HUES64 (cell line): ENCODE measurements at regions not wholly inside any gene's neighbourhood (a gene's known extent, or its start where the extent isn't known, plus 50 kb on each side); places are given as distances from the start of the nearest gene placed in this dataset.

ENCODE experiments used
- H3K27ac ChIP-seq: 2 replicates; pipeline ENCODE4 v1.7.0; 2013; ENCODE audit warnings: low read depth, low read length, inconsistent platforms
- H3K27me3 ChIP-seq: 2 replicates; pipeline ENCODE4 v1.6.1; 2013; ENCODE audit warnings: mild to moderate bottlenecking, low read length; ENCODE audit not compliant: insufficient read depth
- H3K36me3 ChIP-seq: 2 replicates; pipeline ENCODE4 v1.6.1; 2013; ENCODE audit warnings: mild to moderate bottlenecking, low read length; ENCODE audit not compliant: insufficient read depth
- H3K4me1 ChIP-seq: 2 replicates; pipeline ENCODE4 v1.6.1; 2013; ENCODE audit warnings: mild to moderate bottlenecking, low read length, moderate library complexity; ENCODE audit not compliant: insufficient read depth
- H3K4me3 ChIP-seq: 2 replicates; pipeline ENCODE4 v1.5.1; 2013; ENCODE audit warnings: mild to moderate bottlenecking, low read length, moderate library complexity
- H3K9ac ChIP-seq: 2 replicates; pipeline ENCODE4 v1.6.1; 2013; ENCODE audit warnings: mild to moderate bottlenecking, low read depth, low read length
- H3K9me3 ChIP-seq: 2 replicates; pipeline ENCODE4 v1.6.1; 2013; ENCODE audit warnings: low read depth, low read length; ENCODE audit not compliant: insufficient read depth
- WGBS: fragments of 150-250, 120-280 bp; methylation state at CpG from one replicate; pipeline ENCODE4 v1.1.7; 2013; ENCODE audit warnings: missing lambda C conversion rate; 5-methylcytosine and 5-hydroxymethylcytosine counted together

DNA sequence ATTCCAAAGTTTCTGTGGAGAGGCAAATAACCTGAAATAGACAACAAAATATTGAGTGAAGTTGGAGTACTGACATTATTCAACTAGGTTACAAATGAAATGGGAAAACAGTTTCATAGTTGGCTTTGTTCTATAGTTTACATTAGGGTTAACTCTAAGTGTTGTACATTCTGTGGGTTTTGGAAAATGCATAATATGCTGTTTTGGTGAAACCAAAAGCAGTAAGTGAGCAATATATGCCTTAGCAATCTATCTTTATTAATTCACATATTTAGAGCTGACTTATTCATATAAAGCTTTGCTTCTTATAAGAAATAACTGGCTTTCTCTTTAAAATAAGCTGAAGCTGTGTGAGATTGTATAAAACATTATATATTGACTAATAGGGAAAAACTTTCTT lies 157.5 kb upstream of the AHI1 start:
- Histone ChIP-seq H3K9ac (no peak overlapping the region), H3K27me3 (no peaks in the 10 kb centered on the region), H3K27ac (no peak overlapping the region), H3K36me3 (no peaks in the 10 kb centered on the region), H3K4me3 (no peak overlapping the region), H3K9me3 (peaks cover 8% of the 10 kb centered on the region; the same call in 1 of the 2 replicates), H3K4me1 (0 out of 2 replicates have a peak, but pooled peaks cover 3% of the 10 kb centered on the region)

DNA sequence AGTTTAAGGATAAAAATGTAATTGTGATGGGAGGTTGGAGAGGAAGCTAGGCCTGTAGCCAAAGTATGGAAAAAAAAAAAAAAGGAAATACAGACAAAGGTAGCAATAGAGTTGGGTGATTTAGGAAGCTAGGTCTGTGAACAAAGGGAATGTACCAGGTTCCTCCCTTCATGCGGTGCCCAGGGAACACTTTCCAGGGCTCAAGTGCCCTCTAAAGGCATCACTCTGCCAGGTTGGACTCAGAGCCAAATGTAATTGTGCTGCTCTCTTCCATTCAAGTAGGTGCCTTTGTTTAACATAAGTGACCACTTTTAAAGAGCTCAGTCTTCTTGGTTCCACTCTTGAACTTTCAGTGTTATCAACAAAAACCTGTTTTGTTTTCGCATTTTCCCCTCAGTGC lies 159.7 kb upstream of the AHI1 start:
- Histone ChIP-seq H3K9ac (no peak overlapping the region), H3K36me3 (no peaks in the 10 kb centered on the region), H3K4me3 (no peak overlapping the region), H3K4me1 (no peaks in the 10 kb centered on the region), H3K27me3 (no peaks in the 10 kb centered on the region), H3K27ac (no peak overlapping the region), H3K9me3 (0 out of 2 replicates have a peak, but pooled peaks cover 4% of the 10 kb centered on the region)
- 100% methylated on average over 2 of the region's 2 CpGs for WGBS

DNA sequence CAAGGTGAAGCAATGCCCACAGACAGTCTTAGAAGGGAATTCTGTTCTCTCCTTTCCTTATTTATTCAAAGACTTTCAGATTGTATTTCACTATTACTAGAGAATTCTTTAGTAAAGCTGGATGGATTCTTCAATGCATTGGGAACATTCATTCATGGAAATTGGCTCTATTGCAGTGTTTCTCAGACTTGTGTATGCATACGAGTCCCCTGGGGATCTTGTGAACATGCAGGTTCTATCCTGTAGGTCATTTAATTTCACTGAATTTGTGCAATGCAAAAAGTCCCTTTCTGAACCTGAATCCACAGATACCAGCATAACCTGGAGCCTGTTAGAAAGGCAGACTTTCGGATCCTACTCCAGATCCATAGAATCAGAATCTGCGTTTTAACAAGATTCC lies 160.9 kb upstream of the AHI1 start:
- no peaks in the 10 kb centered on the region for H3K27me3 ChIP-seq
- no peaks in the 10 kb centered on the region for H3K36me3 ChIP-seq
- WGBS = 95% methylated on average over 3 of the region's 3 CpGs
- H3K9me3 ChIP-seq = 0 out of 2 replicates have a peak, but pooled peaks cover 4% of the 10 kb centered on the region
- H3K9ac ChIP-seq = no peak overlapping the region
- H3K27ac ChIP-seq = no peak overlapping the region
- no peak overlapping the region for H3K4me3 ChIP-seq
- no peaks in the 10 kb centered on the region for H3K4me1 ChIP-seq

DNA sequence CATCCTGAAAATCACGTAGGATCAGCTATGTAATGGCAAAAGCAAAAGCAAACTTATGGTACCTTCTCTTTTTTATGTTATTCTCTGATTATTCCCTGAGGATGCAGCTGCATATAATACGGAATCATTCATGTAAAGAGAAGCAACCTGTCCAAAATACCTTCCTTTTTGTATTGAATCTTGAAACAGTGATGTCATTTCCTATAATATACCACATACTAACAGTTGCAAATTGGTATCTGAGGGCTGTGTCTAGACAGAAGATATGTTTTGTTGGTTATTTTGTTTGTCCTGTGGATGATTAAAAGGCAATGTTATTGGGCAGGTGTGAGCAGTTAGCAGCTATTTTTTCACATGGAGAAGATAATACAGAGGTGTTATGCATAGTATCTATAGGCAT lies 161.4 kb upstream of the AHI1 start:
- Histone ChIP-seq H3K36me3 (no peaks in the 10 kb centered on the region), H3K4me3 (no peak overlapping the region), H3K9ac (no peak overlapping the region), H3K27ac (no peak overlapping the region), H3K27me3 (no peaks in the 10 kb centered on the region), H3K4me1 (no peaks in the 10 kb centered on the region), H3K9me3 (peaks cover 5% of the 10 kb centered on the region; the same call in 1 of the 2 replicates)
- 97% methylated on average over 2 of the region's 2 CpGs for WGBS

DNA sequence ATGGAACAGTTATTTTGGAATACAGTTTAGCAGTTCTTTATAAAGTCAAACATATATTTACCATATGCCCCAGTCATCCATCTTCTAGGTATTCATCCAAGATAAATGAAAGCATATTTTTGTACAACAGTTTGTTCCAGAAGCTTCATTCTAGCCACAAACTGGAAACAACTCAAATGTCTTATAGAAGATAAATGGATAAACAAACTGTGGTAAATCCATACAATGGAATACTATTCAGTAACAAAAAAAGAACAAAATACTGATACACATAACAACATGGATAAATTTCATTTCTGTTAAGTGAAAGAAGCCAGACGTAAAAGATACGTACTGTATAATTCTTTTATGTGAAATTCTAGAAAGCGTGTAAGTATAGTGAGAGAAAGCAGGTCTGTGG lies 167.0 kb upstream of the AHI1 start:
- H3K9ac ChIP-seq = no peak overlapping the region
- H3K36me3 ChIP-seq = no peaks in the 10 kb centered on the region

DNA sequence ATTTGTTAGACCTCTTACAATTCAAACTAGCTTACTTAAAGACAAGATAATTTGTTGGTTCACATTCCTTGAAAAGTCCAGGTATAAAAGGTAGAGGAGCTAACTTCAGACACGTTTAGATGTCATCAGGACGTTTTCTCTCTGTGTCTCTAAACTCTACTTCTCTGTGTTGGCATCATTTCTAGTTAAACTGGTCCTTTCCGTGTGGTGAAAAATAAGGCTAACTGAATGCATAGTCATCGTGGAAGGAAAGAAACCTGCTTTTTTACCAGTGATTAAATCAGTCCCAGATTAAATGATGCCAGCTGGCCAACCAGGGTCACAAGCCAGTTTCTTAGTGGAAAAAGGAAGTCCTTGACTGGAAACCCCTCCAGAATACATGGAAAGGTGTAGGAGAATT lies 168.4 kb upstream of the AHI1 start:
- H3K4me3 ChIP-seq = no peak overlapping the region
- peaks cover 3% of the 10 kb centered on the region; the same call in 1 of the 2 replicates for H3K9me3 ChIP-seq
- H3K27me3 ChIP-seq = no peaks in the 10 kb centered on the region
- H3K9ac ChIP-seq = no peak overlapping the region
- H3K36me3 ChIP-seq = no peaks in the 10 kb centered on the region
- H3K27ac ChIP-seq = no peak overlapping the region
- no peaks in the 10 kb centered on the region for H3K4me1 ChIP-seq
- 95% methylated on average over 4 of the region's 4 CpGs for WGBS

More for the DNA sequence above, 167.0 kb upstream of the AHI1 start:
- 94% methylated on average over 3 of the region's 3 CpGs for WGBS
- Histone ChIP-seq H3K4me1 (no peaks in the 10 kb centered on the region), H3K27me3 (no peaks in the 10 kb centered on the region), H3K27ac (no peak overlapping the region), H3K4me3 (no peak overlapping the region), H3K9me3 (peaks cover 3% of the 10 kb centered on the region; the same call in 1 of the 2 replicates)

DNA sequence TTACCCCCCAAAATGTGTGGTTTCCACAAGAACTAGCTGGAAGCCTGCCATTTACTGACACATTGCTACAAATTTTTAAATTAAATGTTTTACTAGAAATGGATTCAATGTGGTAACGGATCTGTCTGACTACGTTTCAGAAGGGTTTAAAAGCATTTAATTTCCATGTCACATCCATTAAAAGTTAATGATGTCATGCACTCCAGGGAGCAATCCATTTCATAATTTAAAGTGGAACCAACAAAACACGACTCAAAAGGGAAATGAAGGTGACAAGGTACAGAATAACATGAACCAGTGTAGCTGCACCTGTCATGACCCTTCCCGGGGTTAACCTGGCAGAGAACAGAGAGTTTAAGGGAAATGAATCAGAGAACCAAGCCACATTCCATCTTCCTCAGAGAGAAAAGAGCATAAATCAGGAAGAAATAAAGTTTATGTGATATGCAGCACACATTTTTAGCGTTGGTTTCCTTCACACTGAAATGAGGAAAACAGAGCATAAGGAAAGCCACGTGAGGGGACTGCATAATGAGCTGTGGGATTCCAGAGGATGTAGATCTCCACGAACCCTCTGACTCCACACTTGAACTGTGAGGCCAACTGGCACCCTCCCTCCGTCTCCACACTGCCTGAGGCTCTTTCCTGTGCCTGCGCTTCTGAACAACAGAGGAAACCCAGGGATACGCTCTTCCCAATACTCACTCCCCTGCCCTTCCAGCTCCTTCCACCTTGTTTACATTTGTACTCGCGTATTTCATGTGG lies 170.3 kb upstream of the AHI1 start:
- H3K9ac ChIP-seq = no peak overlapping the region
- H3K27me3 ChIP-seq = no peaks in the 10 kb centered on the region
- H3K27ac ChIP-seq = no peak overlapping the region
- 67% methylated on average over 12 of the region's 12 CpGs for WGBS
- H3K9me3 ChIP-seq = peaks cover 3% of the 10 kb centered on the region; the same call in 1 of the 2 replicates
- no peaks in the 10 kb centered on the region for H3K4me1 ChIP-seq
- H3K36me3 ChIP-seq = no peaks in the 10 kb centered on the region
- peak overlapping the region; percentile 38 for H3K4me3 ChIP-seq

DNA sequence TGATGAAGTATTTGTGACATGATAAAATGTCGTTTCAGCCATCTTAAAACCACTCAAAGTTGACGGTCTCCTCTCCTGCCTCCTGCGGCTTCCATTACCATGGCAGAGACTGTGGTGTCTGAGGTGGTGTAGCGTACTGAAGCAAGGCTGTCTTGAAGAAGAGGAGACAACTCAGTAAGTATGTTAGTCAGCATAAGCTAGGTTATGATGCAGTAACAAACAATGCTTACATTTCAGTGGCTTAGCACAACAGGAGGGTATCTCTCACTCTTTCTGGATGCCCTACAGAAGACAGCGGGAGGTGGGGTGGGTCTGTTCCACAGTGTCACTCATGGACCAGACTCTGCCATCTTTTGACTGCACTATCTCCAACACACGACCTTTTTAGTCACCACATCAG lies 174.7 kb upstream of the AHI1 start:
- Histone ChIP-seq H3K4me3 (no peak overlapping the region), H3K4me1 (no peaks in the 10 kb centered on the region), H3K27me3 (no peaks in the 10 kb centered on the region), H3K9ac (no peak overlapping the region), H3K9me3 (no peaks in the 10 kb centered on the region), H3K27ac (no peak overlapping the region), H3K36me3 (no peaks in the 10 kb centered on the region)
- WGBS = 93% methylated on average over 6 of the region's 6 CpGs

DNA sequence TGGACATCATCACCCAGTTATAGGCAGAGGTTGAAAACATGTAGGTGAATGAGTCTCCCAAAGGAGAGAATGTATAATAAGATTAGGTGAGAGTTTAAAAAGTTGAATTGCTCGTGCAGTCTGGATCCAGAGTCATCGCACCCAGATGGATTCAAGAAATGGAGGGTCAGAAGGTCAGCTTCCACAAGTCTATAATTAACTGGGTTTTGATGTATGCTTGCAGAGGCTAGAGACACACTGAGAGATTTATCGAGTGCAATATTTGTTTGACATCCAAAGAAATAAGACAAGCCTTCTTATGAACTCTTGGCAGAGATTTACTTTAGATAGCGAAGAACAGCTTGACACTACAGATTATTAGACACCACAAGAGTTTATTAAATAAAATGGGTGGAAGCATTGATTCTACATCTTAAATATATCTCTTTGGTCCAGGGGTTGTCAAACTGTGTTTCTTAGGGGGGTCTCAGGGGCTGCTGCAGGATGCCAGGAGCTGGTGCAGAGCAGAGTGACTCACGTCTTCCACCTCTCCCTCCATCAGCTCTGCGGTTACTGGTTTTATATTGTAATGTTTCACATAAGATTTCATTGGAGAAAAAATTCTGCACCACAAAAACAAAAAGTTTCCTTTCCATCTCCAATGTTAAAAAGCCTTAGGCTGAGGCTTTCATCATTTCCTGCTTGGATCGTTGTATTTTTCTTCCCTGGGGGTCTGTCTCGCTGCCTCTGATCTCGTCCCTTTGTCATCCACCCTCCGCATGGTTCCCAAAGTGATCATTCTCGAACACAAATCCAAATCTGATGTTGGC lies 176.2 kb upstream of the AHI1 start:
- no peak overlapping the region for H3K27ac ChIP-seq
- no peak overlapping the region for H3K9ac ChIP-seq
- no peaks in the 10 kb centered on the region for H3K36me3 ChIP-seq
- H3K27me3 ChIP-seq = no peaks in the 10 kb centered on the region
- no peak overlapping the region for H3K4me3 ChIP-seq
- 94% methylated on average over 9 of the region's 11 CpGs for WGBS
- H3K4me1 ChIP-seq = no peaks in the 10 kb centered on the region
- no peaks in the 10 kb centered on the region for H3K9me3 ChIP-seq

DNA sequence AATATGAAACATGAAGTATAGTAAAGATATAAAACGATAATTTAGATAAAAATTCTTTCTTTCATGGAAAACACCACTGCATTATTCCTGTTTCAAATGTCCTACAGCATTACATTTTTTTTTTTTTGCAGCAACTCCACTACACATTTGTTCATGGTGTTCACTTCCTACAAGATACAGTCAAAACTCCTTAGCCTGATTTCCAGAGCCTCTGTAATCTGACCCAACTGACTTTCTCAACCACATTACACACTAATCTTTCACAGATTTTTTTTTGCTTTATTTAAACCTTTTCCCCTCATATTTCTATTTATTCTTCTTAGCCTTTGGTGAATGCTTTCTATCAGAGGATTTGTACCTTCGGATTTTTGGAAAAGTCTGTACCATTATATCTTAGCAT lies 176.5 kb upstream of the PDE7B start:
- no peaks in the 10 kb centered on the region for H3K9me3 ChIP-seq
- no peak overlapping the region for H3K4me3 ChIP-seq
- H3K4me1 ChIP-seq = no peaks in the 10 kb centered on the region
- 100% methylated on average over 1 of the region's 2 CpGs for WGBS
- no peaks in the 10 kb centered on the region for H3K36me3 ChIP-seq
- no peak overlapping the region for H3K27ac ChIP-seq
- H3K9ac ChIP-seq = no peak overlapping the region
- no peaks in the 10 kb centered on the region for H3K27me3 ChIP-seq

DNA sequence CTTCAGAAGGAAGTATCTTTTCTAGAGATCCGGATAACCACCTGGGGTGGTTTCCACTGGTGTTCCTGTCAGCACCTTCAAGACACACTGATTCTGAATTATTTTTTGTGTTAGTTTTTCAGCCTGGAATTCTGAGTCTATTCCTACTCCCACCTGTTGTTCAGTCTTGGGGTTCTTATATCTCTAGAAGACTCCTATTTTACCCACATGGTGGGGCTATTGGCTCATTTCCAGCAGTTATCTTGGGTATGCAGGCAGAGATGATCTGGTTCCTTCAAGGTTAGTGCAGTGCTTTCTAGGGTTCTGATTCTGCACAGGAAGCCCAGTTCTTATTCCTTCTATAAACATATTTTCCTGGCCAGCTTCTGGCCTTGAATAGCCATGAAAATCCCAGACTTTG lies 175.6 kb upstream of the PDE7B start:
- Histone ChIP-seq H3K9me3 (no peaks in the 10 kb centered on the region), H3K4me1 (no peaks in the 10 kb centered on the region), H3K27me3 (no peaks in the 10 kb centered on the region), H3K36me3 (no peaks in the 10 kb centered on the region), H3K27ac (no peak overlapping the region), H3K9ac (no peak overlapping the region), H3K4me3 (no peak overlapping the region)
- WGBS = 60% methylated on average over 1 of the region's 1 CpG
